GM10266 (cell line): ENCODE measurements at regions not wholly inside any gene's neighbourhood (a gene's known extent, or its start where the extent isn't known, plus 50 kb on each side); places are given as distances from the start of the nearest gene placed in this dataset.

Experiments
- DNase-seq: peaks from one replicate; pipeline ENCODE4 v3.0.0; 2012; ENCODE audit errors: extremely low spot score
- CTCF ChIP-seq: IDR thresholded peaks from 2 replicates; pipeline ENCODE4 v1.5.1; 2012; ENCODE audit warnings: mild to moderate bottlenecking, low read depth; ENCODE audit not compliant: control insufficient read depth, insufficient read depth; ENCODE audit errors: missing control alignments

- TF ChIP-seq CTCF, result no peak
- no peak for DNase-seq
Observed at GRCh38 chr5:67305401-67305800, 108.8 kb upstream of the CD180 start.

GRCh38 chr5:67303356-67303755, 106.8 kb upstream of the CD180 start:
- DNase-seq, result no peak
- no peak for TF ChIP-seq CTCF

- no peak for TF ChIP-seq CTCF
- DNase-seq, result no peak
Observed at GRCh38 chr5:67301285-67301903, 104.8 kb upstream of the CD180 start.

DNA sequence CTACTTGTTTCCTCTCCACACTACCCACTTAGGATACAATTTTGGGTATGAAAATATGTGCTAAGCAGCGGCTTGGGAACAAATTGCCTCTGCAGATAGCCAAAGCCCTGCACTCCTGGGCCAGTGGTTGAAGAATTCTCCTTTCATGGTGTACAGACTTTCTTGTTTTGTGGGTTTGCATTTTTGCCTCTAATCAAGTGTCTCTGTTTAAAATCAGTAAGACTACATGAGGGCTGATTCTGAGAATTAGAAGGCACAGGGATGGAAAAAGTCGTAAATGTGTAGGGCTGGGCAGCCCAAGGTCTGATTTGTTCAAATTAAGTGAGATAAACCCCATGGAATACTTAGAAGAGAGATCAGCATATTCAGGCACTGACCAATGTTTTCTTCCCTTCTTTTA, 103.7 kb upstream of the CD180 start:
- no peak for TF ChIP-seq CTCF

GRCh38 chr5:67299231-67299735, 102.7 kb upstream of the CD180 start:
- no peak for DNase-seq

More for the DNA sequence above, 103.7 kb upstream of the CD180 start:
- DNase-seq, result no peak

DNA sequence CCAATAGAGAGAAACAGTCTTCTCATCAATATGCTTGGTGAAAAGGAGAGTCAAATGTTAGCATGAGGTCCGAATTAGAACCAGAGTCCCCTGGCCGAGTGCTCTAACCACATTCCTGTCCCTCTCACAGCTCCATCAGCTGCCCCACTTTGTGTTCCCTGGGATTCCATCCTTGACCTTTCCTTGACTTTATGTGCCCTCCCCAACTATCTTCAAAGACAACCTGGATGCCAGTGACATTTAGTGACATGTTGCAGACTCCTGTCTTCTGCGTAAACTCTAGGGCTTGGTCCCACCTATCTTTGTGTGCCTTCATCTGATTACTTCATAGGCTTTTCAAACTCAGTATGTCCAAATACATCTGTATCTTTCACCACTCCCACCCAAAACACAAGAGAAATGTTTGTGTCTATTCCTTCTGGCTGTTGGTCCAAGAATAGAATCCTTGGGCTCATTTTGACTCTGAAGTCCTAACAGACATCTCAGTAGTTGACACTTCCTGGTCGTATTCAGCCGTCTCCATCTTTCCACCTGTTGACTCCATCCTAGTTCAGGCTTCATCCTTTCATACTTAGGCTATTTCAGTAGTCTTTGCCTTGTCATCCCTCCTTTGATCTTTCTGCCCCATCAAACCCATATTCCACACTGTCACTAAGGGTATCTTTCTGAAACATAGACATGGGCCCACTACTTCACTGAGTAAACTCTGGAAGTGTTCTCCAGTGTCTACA, 101.4 kb upstream of the CD180 start:
- no peak for DNase-seq
- no peak for TF ChIP-seq CTCF

More at GRCh38 chr5:67299231-67299735, 102.7 kb upstream of the CD180 start:
- TF ChIP-seq CTCF, result no peak

GRCh38 chr5:67297376-67297775, 100.8 kb upstream of the CD180 start:
- no peak for DNase-seq

More at GRCh38 chr5:67297376-67297775, 100.8 kb upstream of the CD180 start:
- no peak for TF ChIP-seq CTCF
